Endothelial cell of umbilical vein (primary cell): ENCODE measurements at regions not wholly inside any gene's neighbourhood (a gene's known extent, or its start where the extent isn't known, plus 50 kb on each side); places are given as distances from the start of the nearest gene placed in this dataset.

Source experiments
- CTCF ChIP-seq, 2 donors: IDR thresholded peaks; 1 replicate in 1 of 2; 2 replicates in 1 of 2; pipeline ENCODE4 v1.5.1; 2011; ENCODE audit warnings: low read length in 2 of 2, mild to moderate bottlenecking in 2 of 2, moderate library complexity in 2 of 2, control low read depth in 1 of 2, inconsistent platforms in 1 of 2, low read depth in 1 of 2; ENCODE audit not compliant: insufficient read depth in 1 of 2; ENCODE audit errors: extremely low read depth in 1 of 2
- EZH2 ChIP-seq: IDR thresholded peaks from 2 replicates; pipeline ENCODE4 v1.6.1; 2012; ENCODE audit warnings: borderline replicate concordance, low read depth, mild to moderate bottlenecking, moderate library complexity, low read length, inconsistent platforms; ENCODE audit not compliant: severe bottlenecking
- FOS ChIP-seq: IDR thresholded peaks from 2 replicates; pipeline ENCODE4 v1.6.1; 2011; ENCODE audit warnings: mild to moderate bottlenecking, low read length, moderate library complexity, borderline replicate concordance; ENCODE audit not compliant: insufficient read depth
- JUN ChIP-seq: IDR thresholded peaks from 2 replicates; pipeline ENCODE4 v1.6.1; 2011; ENCODE audit warnings: borderline replicate concordance, low read depth; ENCODE audit not compliant: insufficient read length, insufficient read depth
- MYC ChIP-seq: IDR thresholded peaks from one replicate; pipeline ENCODE4 v1.6.1; 2011; ENCODE audit warnings: mild to moderate bottlenecking, low read depth, low read length
- POLR2A ChIP-seq: IDR thresholded peaks from 2 replicates; pipeline ENCODE4 v1.6.1; 2012; ENCODE audit warnings: low read depth, mild to moderate bottlenecking, control low read depth, low read length
- POLR2AphosphoS5 ChIP-seq: IDR thresholded peaks from 2 replicates; pipeline ENCODE4 v1.6.1; 2012; ENCODE audit warnings: low read depth, mild to moderate bottlenecking, control low read depth, low read length, moderate library complexity; ENCODE audit not compliant: insufficient read depth
- TF ChIP-seq, protein P1 (sequence below): IDR thresholded peaks from 2 replicates; pipeline ENCODE4 v1.6.1; 2011; ENCODE audit not compliant: insufficient read depth, insufficient read length

- TF ChIP-seq CTCF (IDR thresholded peaks at IDR 0.05; ENCODE audit: extremely low read depth in 1 of 2, insufficient read depth in 1 of 2, low read depth in 1 of 2, low read length in 2 of 2) (no peak), POLR2A (no peak), POLR2AphosphoS5 (no peak), EZH2 (no peak), FOS (no peak), JUN (no peak), MYC (no peak)
- TF ChIP-seq, protein P1, sequence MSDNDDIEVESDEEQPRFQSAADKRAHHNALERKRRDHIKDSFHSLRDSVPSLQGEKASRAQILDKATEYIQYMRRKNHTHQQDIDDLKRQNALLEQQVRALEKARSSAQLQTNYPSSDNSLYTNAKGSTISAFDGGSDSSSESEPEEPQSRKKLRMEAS, result no peak
Measured at GRCh38 chr3:21274079-21274571, 476.9 kb downstream of the ZNF385D start.
